DOHH2 (cell line): ENCODE measurements at regions not wholly inside any gene's neighbourhood (a gene's known extent, or its start where the extent isn't known, plus 50 kb on each side); places are given as distances from the start of the nearest gene placed in this dataset.

ENCODE experiments used
- EZH2phosphoT487 ChIP-seq: fragments of 200-600 bp; sonication (generic); IDR thresholded peaks from 2 replicates; pipeline ENCODE4 v1.6.1; 2017; ENCODE audit warnings: borderline replicate concordance, mild to moderate bottlenecking, antibody characterized with exemption, low read length, moderate library complexity, mixed read lengths
- TF ChIP-seq, protein P1 (sequence below): fragments of 200-600 bp; sonication (generic); IDR thresholded peaks from one replicate; pipeline ENCODE4 v1.5.1; 2014; ENCODE audit warnings: antibody characterized with exemption, mild to moderate bottlenecking, low read depth, low read length; ENCODE audit not compliant: poor library complexity, severe bottlenecking

DNA sequence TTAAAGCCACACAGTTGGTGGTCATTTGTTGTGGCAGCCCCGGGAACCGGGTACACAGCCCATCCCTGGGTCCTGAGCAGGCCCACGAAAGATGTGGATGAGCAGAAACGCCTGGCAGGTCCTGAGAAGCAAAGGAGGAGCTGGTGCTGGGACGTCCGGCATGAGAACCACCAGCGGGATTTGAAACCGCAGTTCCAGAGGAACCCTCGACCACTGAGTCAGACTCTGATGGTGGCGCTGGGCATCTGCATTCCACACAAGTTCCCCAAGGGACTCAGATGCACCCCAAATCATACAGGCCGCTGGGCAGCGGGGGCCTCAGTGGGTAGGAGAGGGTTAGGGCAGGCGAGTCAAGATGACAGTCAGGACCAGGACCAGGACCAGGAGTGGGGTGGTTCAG, 363.0 kb downstream of the SHANK2 start:
- TF ChIP-seq, protein P1, sequence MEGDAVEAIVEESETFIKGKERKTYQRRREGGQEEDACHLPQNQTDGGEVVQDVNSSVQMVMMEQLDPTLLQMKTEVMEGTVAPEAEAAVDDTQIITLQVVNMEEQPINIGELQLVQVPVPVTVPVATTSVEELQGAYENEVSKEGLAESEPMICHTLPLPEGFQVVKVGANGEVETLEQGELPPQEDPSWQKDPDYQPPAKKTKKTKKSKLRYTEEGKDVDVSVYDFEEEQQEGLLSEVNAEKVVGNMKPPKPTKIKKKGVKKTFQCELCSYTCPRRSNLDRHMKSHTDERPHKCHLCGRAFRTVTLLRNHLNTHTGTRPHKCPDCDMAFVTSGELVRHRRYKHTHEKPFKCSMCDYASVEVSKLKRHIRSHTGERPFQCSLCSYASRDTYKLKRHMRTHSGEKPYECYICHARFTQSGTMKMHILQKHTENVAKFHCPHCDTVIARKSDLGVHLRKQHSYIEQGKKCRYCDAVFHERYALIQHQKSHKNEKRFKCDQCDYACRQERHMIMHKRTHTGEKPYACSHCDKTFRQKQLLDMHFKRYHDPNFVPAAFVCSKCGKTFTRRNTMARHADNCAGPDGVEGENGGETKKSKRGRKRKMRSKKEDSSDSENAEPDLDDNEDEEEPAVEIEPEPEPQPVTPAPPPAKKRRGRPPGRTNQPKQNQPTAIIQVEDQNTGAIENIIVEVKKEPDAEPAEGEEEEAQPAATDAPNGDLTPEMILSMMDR, result no peak
- TF ChIP-seq EZH2phosphoT487, result no peak
